Tibial artery (tissue), 4 donors: ENCODE measurements at regions not wholly inside any gene's neighbourhood (a gene's known extent, or its start where the extent isn't known, plus 50 kb on each side); places are given as distances from the start of the nearest gene placed in this dataset.
"Not testable (repeated sequence)": the region's sequence is repeated elsewhere in the genome, so short reads cannot be mapped to it uniquely, and the experiment has no call there.

ENCODE experiments used
- DNase-seq, 2 donors: peaks; one replicate each; pipeline ENCODE4 v3.0.0-alpha.2; 2019
- H3K27ac ChIP-seq, 2 donors: fragments of 200-600 bp; sonication (generic) in 1 of 2; 1 replicate in 1 of 2; 2 replicates in 1 of 2; pipeline ENCODE4 v1.5.1; 2018 to 2019; ENCODE audit warnings: mild to moderate bottlenecking in 1 of 2
- H3K27me3 ChIP-seq, 2 donors: fragments of 200-600 bp; sonication (generic) in 1 of 2; one replicate each; pipeline versions ENCODE4 v1.5.1 to v1.6.0; 2016 to 2019
- H3K36me3 ChIP-seq, 3 donors: fragments of 200-600 bp; sonication (generic) in 2 of 3; one replicate each; pipeline ENCODE4 v1.5.1; 2016 to 2019; ENCODE audit warnings: mild to moderate bottlenecking in 2 of 3
- H3K4me1 ChIP-seq, 4 donors: fragments of 200-600 bp; sonication (generic) in 2 of 4; 1 replicate in 3 of 4; 2 replicates in 1 of 4; pipeline ENCODE4 v1.5.1; 2016 to 2019
- H3K4me3 ChIP-seq, 2 donors: fragments of 200-600 bp; sonication (generic) in 1 of 2; 1 replicate in 1 of 2; 2 replicates in 1 of 2; pipeline ENCODE4 v1.5.1; 2018 to 2019; ENCODE audit warnings: mild to moderate bottlenecking in 2 of 2
- H3K9me3 ChIP-seq, 3 donors: fragments of 200-600 bp; sonication (generic) in 1 of 3; one replicate each; pipeline ENCODE4 v1.5.1; 2016 to 2019
- intact Hi-C: fragments of 100-400 bp; cut with DNase I; formaldehyde crosslinking; loops from one replicate; pipeline ENCODE4 v1.15.0; 2023; ENCODE audit warnings: low total_unique reads
- TF ChIP-seq, protein P1 (sequence below), 2 experiments: fragments of 200-600 bp in 1 of 2; fragments of 450-650 bp in 1 of 2; IDR thresholded peaks; one replicate each; pipeline ENCODE4 v1.5.1; 2017 to 2019; ENCODE audit warnings: antibody characterized with exemption in 2 of 2, mild to moderate bottlenecking in 1 of 2, moderate library complexity in 1 of 2

DNA sequence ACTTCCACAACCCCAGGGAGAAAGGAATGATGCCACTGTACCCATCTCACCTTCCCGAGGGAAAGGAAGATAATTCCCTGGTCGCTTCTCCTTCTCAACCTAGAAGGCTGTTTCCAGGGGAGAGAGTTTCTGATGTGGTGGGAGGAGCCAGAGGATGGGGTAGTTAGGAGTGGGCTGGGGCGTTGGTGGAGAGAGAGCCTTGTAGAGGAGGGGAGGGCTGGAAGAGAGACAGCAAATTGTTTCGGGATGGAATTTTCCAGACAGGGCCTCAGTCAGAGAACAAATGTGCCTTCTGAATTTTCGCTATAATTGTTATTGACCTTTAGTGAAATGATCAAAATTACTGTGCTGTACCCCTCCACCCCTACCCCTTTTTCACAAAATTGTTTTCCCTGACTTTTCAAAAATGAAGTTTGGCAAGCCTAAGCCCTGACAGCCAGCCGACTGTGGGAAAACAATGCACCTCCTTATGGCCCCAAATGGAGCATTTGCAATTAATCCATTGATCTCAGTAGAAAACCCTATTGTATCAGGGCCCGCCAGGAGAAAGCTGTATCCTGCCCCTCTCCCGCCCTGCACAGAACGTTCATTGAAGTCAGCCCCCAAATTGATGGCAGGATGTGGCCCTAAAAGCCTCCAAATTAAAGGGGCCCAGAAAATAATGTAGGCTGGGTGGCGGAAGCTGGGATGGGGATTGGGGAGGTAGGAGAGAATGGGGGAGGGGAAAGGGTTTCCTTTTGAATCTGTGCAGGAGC lies 69.1 kb upstream of the JUN start:
- H3K4me3 ChIP-seq: no peak overlapping the region
- H3K27me3 ChIP-seq: no peaks in the 10 kb centered on the region
- no peak for DNase-seq
- no peaks in the 10 kb centered on the region for H3K9me3 ChIP-seq
- intact Hi-C loops: no loop called here
- H3K4me1 ChIP-seq: peaks cover 0 to 12% (median 12%) of the 10 kb centered on the region in 4 donors
- no peaks in the 10 kb centered on the region for H3K36me3 ChIP-seq
- no peak overlapping the region for H3K27ac ChIP-seq
- TF ChIP-seq, protein P1, sequence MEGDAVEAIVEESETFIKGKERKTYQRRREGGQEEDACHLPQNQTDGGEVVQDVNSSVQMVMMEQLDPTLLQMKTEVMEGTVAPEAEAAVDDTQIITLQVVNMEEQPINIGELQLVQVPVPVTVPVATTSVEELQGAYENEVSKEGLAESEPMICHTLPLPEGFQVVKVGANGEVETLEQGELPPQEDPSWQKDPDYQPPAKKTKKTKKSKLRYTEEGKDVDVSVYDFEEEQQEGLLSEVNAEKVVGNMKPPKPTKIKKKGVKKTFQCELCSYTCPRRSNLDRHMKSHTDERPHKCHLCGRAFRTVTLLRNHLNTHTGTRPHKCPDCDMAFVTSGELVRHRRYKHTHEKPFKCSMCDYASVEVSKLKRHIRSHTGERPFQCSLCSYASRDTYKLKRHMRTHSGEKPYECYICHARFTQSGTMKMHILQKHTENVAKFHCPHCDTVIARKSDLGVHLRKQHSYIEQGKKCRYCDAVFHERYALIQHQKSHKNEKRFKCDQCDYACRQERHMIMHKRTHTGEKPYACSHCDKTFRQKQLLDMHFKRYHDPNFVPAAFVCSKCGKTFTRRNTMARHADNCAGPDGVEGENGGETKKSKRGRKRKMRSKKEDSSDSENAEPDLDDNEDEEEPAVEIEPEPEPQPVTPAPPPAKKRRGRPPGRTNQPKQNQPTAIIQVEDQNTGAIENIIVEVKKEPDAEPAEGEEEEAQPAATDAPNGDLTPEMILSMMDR (IDR thresholded peaks at IDR 0.05): no peak

GRCh38 chr1:58854576-58854975 lies 70.7 kb upstream of the JUN start:
- TF ChIP-seq, protein P1 (IDR thresholded peaks at IDR 0.05): no peak
- Histone ChIP-seq H3K4me3 (no peak overlapping the region), H3K27me3 (no peaks in the 10 kb centered on the region), H3K9me3 (no peaks in the 10 kb centered on the region), H3K36me3 (no peaks in the 10 kb centered on the region), H3K4me1 (peaks cover 0 to under 1% (median under 1%) of the 10 kb centered on the region in 4 donors), H3K27ac (no peak overlapping the region)
- no peak for DNase-seq
- intact Hi-C loops: no loop called here

GRCh38 chr1:58855274-58856165 lies 71.7 kb upstream of the JUN start:
- Histone ChIP-seq H3K9me3 (no peaks in the 10 kb centered on the region), H3K27ac (no peak overlapping the region), H3K4me1 (no peaks in the 10 kb centered on the region), H3K36me3 (no peaks in the 10 kb centered on the region), H3K27me3 (no peaks in the 10 kb centered on the region), H3K4me3 (no peak overlapping the region)
- DNase-seq: no peak
- intact Hi-C loops: no loop called here
- TF ChIP-seq, protein P1 (IDR thresholded peaks at IDR 0.05): no peak

- H3K9me3 ChIP-seq, intact Hi-C loops, H3K4me1 ChIP-seq, H3K27me3 ChIP-seq, H3K36me3 ChIP-seq, H3K27ac ChIP-seq, H3K4me3 ChIP-seq, DNase-seq: not testable (repeated sequence)
These were observed 72.4 kb upstream of the JUN start for GRCh38 chr1:58856281-58856680.

- Histone ChIP-seq H3K27me3 (no peaks in the 10 kb centered on the region), H3K4me1 (no peaks in the 10 kb centered on the region), H3K9me3 (no peaks in the 10 kb centered on the region), H3K27ac (no peak overlapping the region), H3K4me3 (no peak overlapping the region), H3K36me3 (no peaks in the 10 kb centered on the region)
- DNase-seq: no peak
- TF ChIP-seq, protein P1 (IDR thresholded peaks at IDR 0.05): no peak
- intact Hi-C loops: no loop called here
These were observed 74.1 kb upstream of the JUN start for GRCh38 chr1:58857680-58858673.
